GM12878 (cell line): ENCODE measurements at regions not wholly inside any gene's neighbourhood (a gene's known extent, or its start where the extent isn't known, plus 50 kb on each side); places are given as distances from the start of the nearest gene placed in this dataset.

Experiments used
- ATAC-seq: fragments of 200-7000 bp; cut with Tn5 transposase; 3 replicates; pipeline ENCODE4 v1.9.1; 2020; ENCODE audit warnings: mild to moderate bottlenecking, moderate library complexity
- BruUV-seq: library from RNA; stranded (reverse); fragments of 400-500 nt; replicated peaks from 2 replicates; lab custom pipeline; 2021; lab: Mats Ljungman, UMichigan
- CTCF ChIA-PET: fragments of 300-600 bp; sonication (Branson Sonifier 250); formaldehyde crosslinking; extraction: SDS; loops from one replicate; lab custom pipeline; 2021; ENCODE audit warnings: inconsistent platforms; lab: Yijun Ruan, JAX
- POLR2A ChIA-PET: fragments of 350-600 bp; formaldehyde crosslinking; extraction: SDS; loops from one replicate; lab custom pipeline; 2021; ENCODE audit warnings: inconsistent platforms; lab: Charles Lee
- RAD21 ChIA-PET: fragments of 300-600 bp; sonication (Branson Sonifier 250); formaldehyde crosslinking; loops from one replicate; lab custom pipeline; 2023; ENCODE audit warnings: antibody characterized with exemption; ENCODE audit not compliant: unreplicated experiment; lab: Charles Lee
- SMC1A ChIA-PET: fragments of 300-600 bp; sonication (Branson Sonifier 250); formaldehyde crosslinking; loops from one replicate; lab custom pipeline; 2023; ENCODE audit not compliant: unreplicated experiment, uncharacterized antibody; lab: Charles Lee
- DNase-seq: peaks from one replicate; pipeline ENCODE4 v3.0.0-alpha.2; 2011; ENCODE audit warnings: low read depth, low spot score
- FAIRE-seq: peaks from 3 replicates; lab custom pipeline; 2011; peaks lifted over from hg19 to GRCh38; lab: Jason Lieb, UNC
- H2AFZ ChIP-seq: 2 replicates; pipeline ENCODE4 v1.6.0; 2011; ENCODE audit warnings: low read depth, low read length, control low read depth; ENCODE audit not compliant: control insufficient read depth
- H3K27ac ChIP-seq: 2 replicates; pipeline ENCODE4 v1.5.1; 2011; ENCODE audit warnings: control low read depth; ENCODE audit not compliant: control insufficient read depth, insufficient read depth
- H3K27me3 ChIP-seq, 2 experiments: replicated peaks in 1 of 2; 2 replicates each; pipeline versions ENCODE4 v1.6.0 to v1.6.1; 2011; ENCODE audit warnings: low read length in 1 of 2; ENCODE audit not compliant: control insufficient read depth in 2 of 2, insufficient read depth in 2 of 2
- H3K36me3 ChIP-seq, 2 experiments: 2 replicates each; pipeline ENCODE4 v1.5.1; 2011; ENCODE audit warnings: low read length in 1 of 2; ENCODE audit not compliant: control insufficient read depth in 2 of 2, insufficient read depth in 2 of 2
- H3K4me1 ChIP-seq: 2 replicates; pipeline ENCODE4 v1.6.1; 2011; ENCODE audit warnings: mild to moderate bottlenecking, low read length, moderate library complexity, mixed read lengths; ENCODE audit not compliant: control insufficient read depth, insufficient read depth
- H3K4me2 ChIP-seq: 2 replicates; pipeline ENCODE4 v1.6.0; 2011; ENCODE audit warnings: control low read depth; ENCODE audit not compliant: control insufficient read depth, insufficient read depth
- H3K4me3 ChIP-seq: fragments of 200-600 bp; sonication (generic); 2 replicates; pipeline ENCODE4 v1.5.1; 2016
- H3K79me2 ChIP-seq: 2 replicates; pipeline ENCODE4 v1.6.0; 2011; ENCODE audit warnings: low read length; ENCODE audit not compliant: control insufficient read depth, insufficient read depth
- H3K9ac ChIP-seq: 2 replicates; pipeline ENCODE4 v1.8.0; 2011; ENCODE audit warnings: low read length, control low read depth, mixed read lengths; ENCODE audit not compliant: control insufficient read depth, insufficient read depth
- H3K9me3 ChIP-seq: replicated peaks from 3 replicates; pipeline ENCODE4 v1.5.1; 2011; ENCODE audit warnings: mild to moderate bottlenecking, low read length; ENCODE audit not compliant: control insufficient read depth, insufficient read depth
- H4K20me1 ChIP-seq: 2 replicates; pipeline ENCODE4 v1.6.0; 2011; ENCODE audit not compliant: control insufficient read depth, insufficient read depth
- NR2F1 ChIP-seq: fragments of 450-650 bp; conservative IDR thresholded peaks from 2 replicates; pipeline ENCODE4 v1.6.1; 2017; ENCODE audit warnings: mild to moderate bottlenecking
- ZZZ3 ChIP-seq: IDR thresholded peaks from 2 replicates; pipeline ENCODE4 v1.6.1; 2011; ENCODE audit warnings: low read depth; ENCODE audit not compliant: control insufficient read depth, insufficient read length
- WGBS: methylation state at CpG from one replicate; pipeline ENCODE4 v1.1.6; 2016; ENCODE audit warnings: low lambda C conversion rate; ENCODE audit not compliant: insufficient replicate concordance, insufficient coverage; ENCODE audit errors: missing lambda C conversion rate; 5-methylcytosine and 5-hydroxymethylcytosine counted together
- in situ Hi-C: fragments of 300-500 bp; cut with MboI; formaldehyde crosslinking; loops from 9 replicates; pipeline ENCODE4 v1.14.3; 2018; ENCODE audit warnings: mixed read lengths
- intact Hi-C: fragments of 100-400 bp; cut with micrococcal nuclease; formaldehyde crosslinking; loops from one replicate; pipeline ENCODE4 v1.14.2; 2022; ENCODE audit not compliant: unreplicated experiment

- Histone ChIP-seq H3K9me3 (no peaks in the 10 kb centered on the region), H3K4me1 (no peaks in the 10 kb centered on the region), H3K9ac (no peak overlapping the region), H3K79me2 (no peaks in the 10 kb centered on the region), H3K4me3 (no peak overlapping the region)
- SMC1A ChIA-PET, result no interaction called here
- TF ChIP-seq NR2F1, result no peak
- TF ChIP-seq, all 136 proteins: peak for 0
- Histone ChIP-seq H2AFZ (no peak overlapping the region), H3K4me2 (no peak overlapping the region), H4K20me1 (no peaks in the 10 kb centered on the region), H3K27ac (no peak overlapping the region), H3K36me3 (no peaks in the 10 kb centered on the region), H3K27me3 (no peaks in the 10 kb centered on the region)
- intact Hi-C loops, result no loop called here
- DNase-seq (no peak), FAIRE-seq (no peak), ATAC-seq (no peak)
- ChIA-PET POLR2A (no interaction called here), RAD21 (no interaction called here), CTCF (no interaction called here)
- BruUV-seq, result no TSS peak
- 18% methylated on average over 6 of the region's 6 CpGs for WGBS
- in situ Hi-C loops, result no loop called here
Measured at GRCh38 chr6:169981568-169981967, 230.1 kb downstream of the ERMARD start.

GRCh38 chr6:169980826-169981450 lies 229.5 kb downstream of the ERMARD start:
- H3K27me3 ChIP-seq, result no peaks in the 10 kb centered on the region
- no peak overlapping the region for H2AFZ ChIP-seq

More at GRCh38 chr6:169980826-169981450, 229.5 kb downstream of the ERMARD start:
- FAIRE-seq (no peak), DNase-seq (no peak), ATAC-seq (no peak)
- in situ Hi-C loops (no loop called here), intact Hi-C loops (no loop called here)
- Histone ChIP-seq H3K79me2 (no peaks in the 10 kb centered on the region), H4K20me1 (no peaks in the 10 kb centered on the region), H3K9me3 (no peaks in the 10 kb centered on the region), H3K9ac (no peak overlapping the region), H3K36me3 (no peaks in the 10 kb centered on the region), H3K27ac (no peak overlapping the region), H3K4me3 (no peak overlapping the region), H3K4me2 (no peak overlapping the region), H3K4me1 (no peaks in the 10 kb centered on the region)
- ChIA-PET POLR2A (no interaction called here), SMC1A (no interaction called here), CTCF (no interaction called here), RAD21 (no interaction called here)
- 33% methylated on average over 11 of the region's 14 CpGs for WGBS
- BruUV-seq, result no TSS peak
- TF ChIP-seq ZZZ3, result no peak
